NCI-H2029 (cell line): ENCODE measurements at regions not wholly inside any gene's neighbourhood (a gene's known extent, or its start where the extent isn't known, plus 50 kb on each side); places are given as distances from the start of the nearest gene placed in this dataset.
"Not testable (repeated sequence)": the region's sequence is repeated elsewhere in the genome, so short reads cannot be mapped to it uniquely, and the experiment has no call there.

ENCODE experiments used
- DNase-seq: peaks from one replicate; lab custom pipeline; 2025; lab: John Stamatoyannopoulos, UW

DNA sequence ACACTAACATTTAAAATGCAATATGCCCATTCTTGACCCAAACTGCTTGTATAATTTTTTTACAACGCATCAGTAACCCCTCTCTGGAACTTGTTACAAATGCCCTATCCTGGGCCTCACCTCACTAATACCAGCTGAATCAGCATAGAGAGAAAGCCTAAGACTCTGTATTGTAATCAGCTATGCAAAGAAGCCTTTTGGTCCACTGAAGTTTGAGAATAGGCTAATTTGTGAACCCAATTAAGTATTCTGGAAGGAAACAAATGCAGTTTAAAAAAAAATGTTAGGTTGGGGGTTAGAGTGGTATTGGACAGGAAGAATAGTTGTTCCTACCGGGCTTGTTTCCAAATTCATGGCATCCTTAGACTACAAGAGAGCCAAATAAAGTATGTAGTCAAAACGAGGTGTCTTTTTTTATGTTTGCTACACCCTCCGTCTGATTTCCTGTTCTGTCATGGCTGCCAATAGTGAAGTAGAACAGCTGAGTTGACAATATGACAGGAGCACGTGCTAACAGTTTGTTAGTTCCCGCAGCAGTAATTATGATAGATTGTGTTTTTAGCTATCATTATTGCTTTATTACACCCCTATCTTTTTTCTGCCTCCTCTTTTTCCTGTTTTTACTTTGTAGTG lies 1048.7 kb upstream of the NUDT12 start:
- peak; percentile 9 for DNase-seq

DNA sequence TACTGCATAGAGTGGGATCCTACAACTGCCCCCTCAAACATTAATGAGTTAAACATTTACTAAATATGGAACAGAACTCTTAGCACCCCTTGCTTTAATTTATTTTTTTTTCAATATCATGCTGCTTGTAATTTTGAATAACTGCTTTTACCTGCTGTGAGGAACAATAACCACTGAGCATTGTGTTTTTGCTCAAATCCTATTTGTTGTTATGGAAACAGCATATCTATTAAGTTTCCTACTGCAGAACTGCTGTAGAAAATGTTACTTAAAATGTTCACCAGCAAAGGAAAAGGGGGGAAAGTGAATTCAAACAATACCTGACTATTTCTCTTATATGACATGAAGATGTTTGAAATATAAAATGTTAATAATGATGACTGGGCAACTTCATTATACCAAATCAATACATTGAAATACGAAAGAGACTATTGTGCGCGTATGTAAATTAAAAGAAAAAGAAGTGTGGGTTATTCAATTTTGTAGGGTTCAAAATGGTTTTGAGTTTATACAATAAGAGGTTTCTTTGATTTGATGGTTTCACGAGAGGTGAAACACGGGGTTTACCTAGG lies 1043.8 kb upstream of the NUDT12 start:
- DNase-seq = no peak

DNA sequence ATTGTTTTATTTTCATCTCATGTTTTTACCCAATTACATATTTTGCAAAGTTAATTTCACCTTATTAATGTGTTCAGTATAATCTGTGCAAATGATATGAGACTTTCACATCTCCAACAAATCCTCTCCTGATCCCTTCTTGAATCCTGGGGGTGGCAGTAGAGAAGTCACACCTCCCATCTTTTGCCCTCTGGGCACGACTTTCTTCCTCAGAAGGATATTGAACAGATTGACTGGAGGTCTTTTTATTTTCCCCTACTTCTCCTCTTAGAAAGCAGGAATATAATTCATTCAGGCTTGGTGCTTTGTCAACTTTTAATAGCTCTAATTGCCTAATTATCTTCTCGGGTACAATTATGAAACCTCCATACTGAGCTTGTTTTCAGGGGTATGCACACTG lies 1037.1 kb upstream of the NUDT12 start:
- DNase-seq = no peak

DNA sequence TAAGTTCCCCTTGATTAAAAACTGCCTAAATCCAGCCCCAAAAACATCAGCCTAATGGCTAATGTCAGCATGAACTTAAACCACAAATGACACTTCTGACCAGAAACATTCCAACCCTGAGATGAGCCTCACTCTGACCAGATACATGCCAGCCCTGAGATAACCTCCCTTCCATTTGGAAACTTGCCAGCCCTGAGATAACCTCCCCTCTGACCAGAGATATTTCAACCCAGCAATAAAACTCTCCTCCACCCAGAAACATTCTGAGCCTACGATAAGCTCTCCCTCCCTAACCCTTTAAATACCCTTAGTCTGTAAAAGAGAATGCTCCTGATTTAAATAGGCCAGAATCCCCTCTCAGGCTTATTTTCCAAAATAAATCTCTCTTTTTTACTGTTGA lies 1035.7 kb upstream of the NUDT12 start:
- no peak for DNase-seq

DNA sequence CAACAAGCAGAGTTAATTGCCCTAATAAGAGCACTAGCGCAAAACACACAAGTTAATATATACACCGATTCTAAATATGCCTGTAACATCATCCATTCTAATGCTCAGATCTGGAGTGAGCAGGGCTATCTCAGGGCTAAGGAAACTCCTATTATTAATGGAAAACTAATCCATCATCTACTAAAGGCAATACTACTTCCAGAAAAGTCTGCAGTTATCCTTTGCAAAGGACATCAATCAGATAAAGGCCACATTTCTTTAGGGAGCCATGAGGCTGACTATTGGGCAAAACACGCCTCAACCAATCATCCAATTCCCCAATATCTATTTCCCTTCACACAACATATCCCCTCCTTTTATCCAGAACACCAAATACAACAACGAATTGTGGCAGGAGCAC lies 1032.3 kb upstream of the NUDT12 start:
- no peak for DNase-seq

DNA sequence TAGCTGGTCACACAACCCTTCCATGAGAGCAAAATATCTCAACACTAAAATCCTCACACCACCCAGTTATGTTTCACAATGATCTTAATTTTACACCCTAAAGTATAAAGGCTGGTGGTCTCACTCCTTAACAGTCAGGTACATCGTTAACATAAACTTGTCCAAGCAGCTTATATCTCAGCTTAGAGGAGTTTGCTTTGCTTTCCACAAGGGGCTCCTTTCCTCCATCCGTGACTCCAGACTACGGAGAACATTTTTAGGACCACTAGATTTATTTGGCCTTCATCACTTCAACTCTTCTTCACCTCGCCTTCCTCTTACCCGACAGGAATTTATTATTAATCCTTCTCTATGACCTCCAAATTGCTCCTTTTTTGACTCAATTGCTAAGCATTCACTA lies 1014.1 kb upstream of the NUDT12 start:
- no peak for DNase-seq

DNA sequence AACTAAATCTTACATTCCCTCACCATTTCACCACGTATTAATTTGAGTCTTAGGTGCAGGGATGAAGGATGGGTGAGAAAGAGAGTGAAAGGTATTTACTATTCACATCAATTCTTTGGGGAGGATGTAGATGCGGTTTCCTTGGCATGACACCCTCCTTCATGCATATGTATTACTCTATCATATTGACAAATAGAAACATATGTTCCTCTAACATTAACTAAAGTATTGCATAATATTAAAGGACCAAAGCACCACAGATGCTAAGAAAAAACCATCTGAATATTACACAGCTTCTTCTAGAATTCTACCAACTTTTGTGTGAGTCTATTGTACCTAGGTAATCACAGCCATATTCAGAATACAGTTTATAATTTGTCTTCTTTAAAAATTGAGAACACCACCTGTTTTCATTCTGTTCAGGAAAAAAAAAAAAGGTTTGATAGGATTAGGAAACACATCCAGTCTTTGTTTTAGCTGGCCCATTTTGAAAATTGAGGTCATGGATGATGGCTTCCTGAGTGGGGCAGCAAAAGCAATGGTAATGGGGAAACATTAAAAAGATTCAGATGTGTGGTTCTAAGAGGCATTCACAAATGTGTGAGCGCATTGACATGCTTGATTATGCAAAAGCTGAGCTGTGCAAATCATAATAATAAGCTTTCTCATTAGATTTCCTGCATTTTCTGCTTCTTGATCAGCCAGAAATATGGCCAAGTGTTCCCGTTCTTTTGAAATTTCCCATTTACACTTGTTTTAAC lies 1011.5 kb upstream of the NUDT12 start:
- no peak for DNase-seq

DNA sequence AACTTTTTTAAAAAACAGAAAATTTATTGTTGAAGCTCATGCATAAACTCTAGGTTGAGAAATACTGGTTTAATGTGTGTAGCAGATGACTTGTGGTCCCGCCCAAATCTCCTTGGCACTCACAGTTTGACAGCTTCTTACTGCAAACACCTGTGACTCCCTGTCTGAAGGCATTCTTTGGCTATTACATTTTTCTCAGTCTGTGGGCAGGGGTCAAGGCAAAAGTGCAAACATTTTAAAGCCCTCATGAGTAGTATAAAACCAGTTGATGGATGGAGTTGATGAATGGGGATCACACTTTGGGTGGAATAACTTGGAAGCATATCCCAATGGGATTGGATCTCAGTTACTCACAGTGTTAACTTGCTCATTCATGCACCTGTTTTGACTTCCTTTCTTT lies 1007.0 kb upstream of the NUDT12 start:
- DNase-seq = no peak

DNA sequence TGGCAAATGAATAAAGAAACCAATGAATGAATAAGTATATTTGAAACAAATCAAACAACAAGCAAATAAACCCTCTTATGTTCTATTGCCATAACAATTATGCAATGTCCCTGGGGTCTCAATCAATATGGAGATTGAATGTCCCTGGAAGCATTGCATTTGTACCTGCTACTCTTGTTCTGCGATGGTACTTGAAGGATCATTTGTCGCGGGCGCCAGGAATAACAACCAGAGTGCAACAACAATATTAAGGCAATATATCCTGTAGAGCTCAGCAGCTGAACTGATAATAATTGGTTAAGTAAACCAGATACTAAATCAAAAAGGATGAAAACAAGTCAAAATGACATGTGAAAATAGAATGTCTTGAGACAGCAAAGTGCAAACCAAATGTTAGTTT lies 1001.9 kb upstream of the NUDT12 start:
- DNase-seq = no peak

DNA sequence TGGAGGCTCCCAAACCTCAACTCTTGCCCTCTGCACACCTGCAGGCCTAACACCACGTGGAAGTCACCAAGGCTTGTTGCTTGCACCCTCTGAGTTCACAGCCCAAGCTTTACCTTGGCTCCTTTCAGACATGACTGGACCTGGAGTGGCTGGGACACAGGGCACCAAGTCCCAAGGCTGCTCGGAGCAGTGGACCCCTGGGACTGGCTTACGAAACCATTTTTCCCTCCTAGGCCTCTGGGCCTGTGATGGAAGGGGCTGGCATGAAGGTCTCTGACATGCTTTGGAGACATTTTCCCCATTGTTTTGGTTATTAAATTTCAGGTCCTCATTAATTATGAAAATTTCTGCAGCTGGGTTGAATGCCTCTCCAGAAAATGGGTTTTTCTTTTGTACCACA lies 994.4 kb upstream of the NUDT12 start:
- no peak for DNase-seq

DNA sequence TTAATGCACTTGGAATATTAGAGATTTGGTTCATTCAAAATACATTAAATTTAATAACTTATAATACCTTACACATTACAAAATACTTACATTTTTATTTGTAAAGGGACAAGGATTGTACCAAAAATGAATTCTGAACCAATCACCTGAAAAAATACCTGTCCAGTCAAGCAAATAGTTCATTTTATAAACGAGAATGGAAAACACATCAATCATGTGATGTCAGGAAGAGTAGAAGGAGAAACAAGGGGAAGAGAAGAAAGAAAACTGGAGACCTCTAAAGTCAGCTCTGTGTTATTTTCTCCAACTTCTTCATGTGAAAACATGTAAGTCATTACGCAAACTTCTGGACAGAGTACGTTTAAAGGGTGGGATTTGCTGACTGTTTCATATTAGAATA lies 989.0 kb upstream of the NUDT12 start:
- no peak for DNase-seq

DNA sequence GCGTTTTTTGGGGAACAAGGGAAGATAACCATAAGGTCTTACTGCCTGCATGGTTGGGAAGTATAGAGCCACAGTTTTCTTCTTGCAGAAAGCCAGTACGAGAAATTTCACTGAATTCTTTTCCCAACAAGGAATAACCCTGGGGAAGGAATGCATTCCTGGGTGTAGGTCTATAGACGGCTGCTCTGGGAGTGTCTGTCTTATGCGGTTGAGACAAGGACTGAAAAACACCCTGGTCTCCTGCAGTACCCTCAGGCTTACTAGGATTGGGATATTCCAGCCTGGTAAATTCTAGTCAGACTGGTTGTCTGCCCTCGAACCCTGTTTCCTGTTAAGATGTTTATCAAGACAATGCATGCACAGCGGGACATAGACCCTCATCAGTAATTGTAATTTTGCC lies 984.3 kb upstream of the NUDT12 start:
- DNase-seq = not testable (repeated sequence)

DNA sequence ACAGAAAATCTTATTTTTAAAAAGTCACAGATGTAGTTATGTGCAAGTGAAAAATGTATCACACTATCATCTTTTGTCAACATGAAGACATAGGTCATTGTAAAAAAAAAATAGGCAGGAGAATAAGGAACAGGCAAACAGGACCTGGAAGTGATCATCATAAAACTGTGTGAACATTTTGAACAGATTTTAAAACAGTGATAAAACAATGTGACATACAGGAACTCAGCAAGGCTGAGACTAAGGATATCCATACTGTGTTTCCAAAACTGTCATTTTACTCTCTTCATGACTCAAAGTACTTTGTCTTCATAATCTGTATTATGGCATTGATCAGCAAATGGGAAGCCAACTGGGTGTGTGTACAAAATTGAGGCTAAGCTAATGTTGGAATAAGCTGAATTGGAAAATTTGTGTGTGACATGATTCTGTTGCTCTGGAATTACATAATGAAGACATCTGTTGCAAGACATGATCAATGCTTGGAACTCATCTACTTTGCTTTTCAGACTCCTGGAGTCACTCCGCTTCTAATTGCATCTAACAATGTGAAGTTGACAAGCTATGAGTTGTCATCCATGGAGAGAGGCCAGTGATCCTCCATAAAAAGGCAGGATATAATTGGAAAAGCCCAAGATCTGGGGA lies 978.7 kb upstream of the NUDT12 start:
- no peak for DNase-seq

DNA sequence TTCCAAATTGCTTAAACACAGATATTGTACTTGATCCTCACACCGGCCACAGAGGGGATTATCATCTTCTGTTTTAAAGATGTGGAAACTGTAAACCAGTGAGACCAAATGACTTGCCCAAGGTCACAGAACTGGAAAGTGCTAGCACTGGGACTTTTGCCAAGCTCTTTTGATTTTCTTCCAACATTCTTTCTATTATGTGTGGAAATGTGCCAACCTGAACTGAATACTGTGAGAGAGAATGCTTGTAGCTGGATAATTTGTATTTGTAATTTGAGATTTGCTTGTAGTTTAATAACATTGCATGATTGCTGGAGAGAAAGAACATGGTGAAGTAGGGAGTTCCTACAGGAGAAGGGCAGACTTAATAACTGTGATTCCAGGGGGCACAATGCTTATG lies 977.9 kb upstream of the NUDT12 start:
- peak; percentile 9 for DNase-seq

DNA sequence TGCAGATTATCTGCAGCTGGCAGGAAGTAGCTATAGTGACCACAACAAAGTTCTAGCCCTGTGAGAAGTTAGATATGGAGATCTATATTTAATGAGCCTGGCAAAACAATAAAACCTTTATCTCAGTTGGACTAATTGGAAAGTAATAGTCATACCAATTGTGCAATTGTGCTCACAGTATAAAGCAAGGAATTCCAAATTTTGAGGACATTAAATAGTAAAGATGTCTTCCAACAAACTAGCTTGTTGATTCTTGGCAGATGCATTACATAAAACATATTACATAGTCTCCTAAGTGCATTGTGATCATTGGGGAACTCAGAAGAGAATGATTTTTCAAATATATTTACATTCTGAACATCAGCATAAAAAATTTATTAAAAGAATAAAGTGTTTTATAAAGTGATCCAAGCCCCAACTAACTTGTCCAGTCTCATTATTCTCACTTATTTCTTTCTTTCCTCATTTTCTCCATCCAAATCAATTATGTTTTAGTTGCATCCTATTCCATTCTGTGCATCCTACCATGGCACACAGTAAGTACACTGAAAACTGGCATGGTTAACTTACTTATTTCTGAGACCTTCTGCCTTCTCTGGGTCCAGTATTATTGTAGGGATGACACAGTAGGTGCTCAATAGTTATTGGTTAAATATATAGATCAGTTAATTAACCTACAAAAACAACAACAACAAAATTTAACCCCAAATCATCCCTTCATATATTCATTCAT lies 977.2 kb upstream of the NUDT12 start:
- no peak for DNase-seq

DNA sequence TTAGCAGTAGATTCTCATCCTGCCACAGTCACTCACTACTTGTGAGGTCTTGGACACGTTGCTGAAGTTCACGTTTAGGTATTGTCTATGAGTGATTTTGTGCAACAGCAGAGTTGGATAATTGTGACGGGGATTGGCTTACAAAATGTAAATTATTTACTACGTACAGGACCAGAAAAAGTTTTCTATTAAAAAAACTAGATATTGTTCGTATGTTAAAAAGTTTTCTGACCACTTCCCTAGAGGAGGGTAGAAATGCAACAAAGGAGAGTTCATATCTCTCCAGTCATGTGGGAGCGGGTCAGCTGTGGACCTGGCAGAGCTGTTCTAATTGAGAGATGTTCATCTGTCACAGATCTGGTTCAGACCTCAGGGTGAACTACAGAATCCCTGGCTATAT lies 976.1 kb upstream of the NUDT12 start:
- no peak for DNase-seq

DNA sequence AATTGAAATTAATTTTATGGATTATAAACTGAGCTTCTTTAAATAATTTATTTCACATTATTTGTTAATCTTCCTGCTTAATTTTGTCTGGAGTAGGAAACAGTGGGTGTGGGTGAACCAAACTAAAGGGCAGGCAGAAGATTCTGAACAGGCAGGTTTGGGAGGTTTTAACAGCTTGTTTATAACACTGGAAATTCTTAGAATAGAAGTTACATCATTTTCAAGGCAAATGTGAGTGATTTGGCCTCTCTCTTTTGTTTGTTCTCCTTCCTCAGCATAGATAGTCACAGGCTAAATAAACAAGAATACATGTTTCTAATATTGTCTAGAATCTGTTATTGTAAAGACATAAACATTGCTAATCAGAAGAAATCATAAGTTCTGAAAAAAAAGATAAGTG lies 970.9 kb upstream of the NUDT12 start:
- no peak for DNase-seq

DNA sequence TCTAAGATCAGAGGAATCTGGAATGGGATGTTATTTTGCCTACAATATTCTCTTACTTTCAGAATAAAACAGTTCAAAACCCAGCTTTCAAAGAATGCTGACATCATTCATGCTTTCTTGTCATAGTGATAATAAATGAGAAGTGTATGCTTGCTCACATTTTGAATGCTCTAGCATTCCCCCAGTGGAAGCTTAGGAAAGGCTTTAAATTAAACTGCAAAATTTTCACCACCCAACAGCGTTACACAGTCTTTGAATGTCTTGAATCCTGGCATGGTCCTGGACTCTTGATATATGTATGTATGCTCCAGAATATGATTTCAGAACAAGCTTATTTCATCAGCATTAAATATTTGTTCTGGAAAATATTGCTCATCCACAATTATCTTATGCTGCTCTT lies 964.3 kb upstream of the NUDT12 start:
- no peak for DNase-seq

DNA sequence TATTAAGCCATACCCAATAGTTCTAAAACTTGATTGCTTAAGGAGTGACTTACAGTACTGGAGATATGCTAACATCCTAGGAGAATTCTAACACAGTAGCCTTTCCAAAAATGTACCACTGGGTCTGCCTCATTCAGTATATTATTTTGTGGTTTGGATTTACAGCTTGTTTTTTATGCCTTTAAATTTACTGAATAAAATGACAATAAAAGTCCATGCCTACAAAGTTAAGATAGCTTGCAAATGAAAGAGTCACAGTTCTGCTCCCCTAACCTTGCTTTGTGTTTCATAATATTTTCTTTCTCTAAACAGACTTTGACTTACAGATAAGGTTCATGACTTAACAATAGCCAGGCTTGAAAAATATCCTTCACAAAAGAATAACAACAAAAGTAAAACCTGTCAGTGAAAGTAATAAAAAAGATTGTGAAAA lies 951.1 kb upstream of the NUDT12 start:
- no peak for DNase-seq

DNA sequence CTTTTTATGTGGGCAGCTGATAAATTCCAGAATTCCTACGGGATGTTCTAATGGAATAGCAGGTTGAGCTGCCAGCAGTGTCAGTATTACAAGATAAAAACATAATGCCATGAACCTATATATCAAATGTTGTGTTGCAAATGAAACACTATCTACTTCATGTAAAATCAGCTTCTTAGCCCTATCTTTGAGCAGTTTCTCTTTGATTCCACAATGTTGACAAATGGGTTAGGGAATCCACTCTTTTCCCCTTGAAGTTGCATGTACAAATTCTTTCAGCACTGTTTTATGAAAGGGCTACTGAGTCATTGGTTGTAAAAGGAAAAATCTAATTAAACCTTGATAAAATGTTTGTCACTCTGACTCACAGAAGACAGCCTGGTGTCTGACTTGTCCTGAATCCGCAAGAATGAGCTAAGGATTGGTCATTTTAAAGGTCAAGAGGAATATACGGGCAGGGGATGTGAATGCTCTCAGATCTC lies 950.6 kb upstream of the NUDT12 start:
- DNase-seq = no peak

DNA sequence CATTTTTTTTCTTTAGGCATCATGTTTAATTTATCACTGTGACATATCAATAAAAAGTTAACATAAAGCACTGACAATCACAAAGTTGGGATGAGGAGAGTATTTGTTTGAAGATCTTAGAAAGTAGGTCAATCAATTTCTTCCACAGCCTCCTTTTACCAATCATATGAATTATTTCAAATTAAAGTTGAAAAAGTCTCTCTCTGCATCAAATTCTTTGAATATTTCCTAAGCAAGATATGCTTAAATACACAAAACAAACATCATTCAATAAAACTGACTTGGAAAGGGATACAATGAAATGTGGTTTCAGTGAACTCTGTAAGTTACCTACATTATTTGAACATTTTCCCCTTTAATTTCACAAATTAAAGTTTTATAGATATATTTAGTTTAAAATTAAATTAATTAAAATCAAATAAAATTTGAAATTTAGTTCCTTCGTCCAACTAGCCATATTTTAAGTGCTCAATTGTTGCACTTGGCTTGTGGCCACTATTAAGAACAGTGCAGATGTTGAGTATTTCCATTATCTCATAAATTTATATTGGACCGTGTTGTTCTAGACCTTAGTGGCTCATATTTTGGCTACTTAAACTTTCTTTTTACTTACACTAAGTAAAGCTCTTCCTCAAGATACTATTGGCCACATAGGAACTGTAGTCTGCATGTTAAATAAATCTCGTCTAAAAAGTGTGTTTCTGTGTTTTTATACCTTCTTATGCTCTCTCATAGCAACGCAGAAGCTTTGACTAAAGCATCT lies 949.7 kb upstream of the NUDT12 start:
- no peak for DNase-seq

DNA sequence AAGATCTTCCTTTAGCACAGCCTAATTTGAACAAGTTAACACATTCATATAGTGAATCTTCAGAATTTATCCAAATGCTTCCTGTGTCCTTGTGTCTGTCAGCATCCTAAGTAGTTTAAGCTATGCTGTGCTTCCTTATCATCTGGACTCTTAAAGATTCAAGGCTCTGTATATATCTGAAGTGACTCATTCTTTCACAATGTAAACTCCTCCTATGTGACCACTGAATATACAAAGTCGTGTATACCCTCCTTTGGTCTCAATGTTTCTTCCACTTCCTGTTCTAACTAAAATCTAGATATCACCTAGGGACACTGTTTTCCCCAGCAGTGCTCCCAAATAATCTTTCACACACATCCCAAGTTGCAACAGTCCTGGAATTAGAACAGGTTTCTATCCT lies 935.7 kb upstream of the NUDT12 start:
- DNase-seq = no peak
